ENCODE measurements at regions not wholly inside any gene's neighbourhood (a gene's known extent, or its start where the extent isn't known, plus 50 kb on each side); places are given as distances from the start of the nearest gene placed in this dataset.

DNA sequence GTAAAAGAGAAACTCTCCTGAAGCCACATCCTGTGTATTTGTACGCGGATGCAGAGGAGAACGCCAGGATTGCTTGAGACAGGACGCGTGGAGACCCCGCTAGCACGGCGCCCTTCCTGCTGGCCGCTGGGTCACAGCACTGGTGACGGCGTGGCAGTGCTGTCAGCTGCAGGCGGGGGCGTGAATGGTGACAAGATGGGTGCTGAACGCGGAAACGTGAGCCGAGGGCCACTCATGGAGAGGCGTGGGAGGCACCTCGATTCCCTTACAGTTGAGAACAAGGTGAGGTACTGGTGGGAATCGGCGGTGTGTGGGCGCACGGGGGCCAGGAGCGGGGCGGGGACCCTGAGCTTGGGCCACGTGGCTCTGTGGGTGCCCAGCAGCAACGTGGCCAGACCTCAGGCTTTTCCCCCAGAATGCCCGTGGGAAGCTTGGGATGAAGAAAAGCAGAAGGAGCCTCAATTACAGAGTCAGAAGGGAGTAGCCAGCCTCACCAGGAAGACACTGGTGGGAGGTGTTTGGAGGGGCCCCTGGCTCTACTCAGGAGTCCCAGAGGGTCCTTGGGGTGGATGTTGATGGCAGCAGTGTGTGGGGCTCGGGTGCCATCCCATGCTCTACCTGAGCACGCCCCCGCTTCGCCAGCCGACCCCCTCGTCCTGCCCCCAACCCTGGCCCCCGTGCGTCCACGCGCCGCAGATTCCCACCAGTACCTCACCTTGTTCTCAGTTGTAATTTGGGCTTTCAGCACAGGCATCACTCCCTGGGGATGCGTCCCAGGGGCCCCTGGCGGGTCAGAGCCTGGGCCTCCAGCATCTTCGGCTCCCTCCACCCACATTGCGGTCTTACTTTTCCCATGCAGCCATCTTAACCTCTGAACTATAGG is 208.4 kb upstream of the TCERG1L start:
- TF ChIP-seq CTCF (IDR thresholded peaks at IDR 0.05) = no peak

DNA sequence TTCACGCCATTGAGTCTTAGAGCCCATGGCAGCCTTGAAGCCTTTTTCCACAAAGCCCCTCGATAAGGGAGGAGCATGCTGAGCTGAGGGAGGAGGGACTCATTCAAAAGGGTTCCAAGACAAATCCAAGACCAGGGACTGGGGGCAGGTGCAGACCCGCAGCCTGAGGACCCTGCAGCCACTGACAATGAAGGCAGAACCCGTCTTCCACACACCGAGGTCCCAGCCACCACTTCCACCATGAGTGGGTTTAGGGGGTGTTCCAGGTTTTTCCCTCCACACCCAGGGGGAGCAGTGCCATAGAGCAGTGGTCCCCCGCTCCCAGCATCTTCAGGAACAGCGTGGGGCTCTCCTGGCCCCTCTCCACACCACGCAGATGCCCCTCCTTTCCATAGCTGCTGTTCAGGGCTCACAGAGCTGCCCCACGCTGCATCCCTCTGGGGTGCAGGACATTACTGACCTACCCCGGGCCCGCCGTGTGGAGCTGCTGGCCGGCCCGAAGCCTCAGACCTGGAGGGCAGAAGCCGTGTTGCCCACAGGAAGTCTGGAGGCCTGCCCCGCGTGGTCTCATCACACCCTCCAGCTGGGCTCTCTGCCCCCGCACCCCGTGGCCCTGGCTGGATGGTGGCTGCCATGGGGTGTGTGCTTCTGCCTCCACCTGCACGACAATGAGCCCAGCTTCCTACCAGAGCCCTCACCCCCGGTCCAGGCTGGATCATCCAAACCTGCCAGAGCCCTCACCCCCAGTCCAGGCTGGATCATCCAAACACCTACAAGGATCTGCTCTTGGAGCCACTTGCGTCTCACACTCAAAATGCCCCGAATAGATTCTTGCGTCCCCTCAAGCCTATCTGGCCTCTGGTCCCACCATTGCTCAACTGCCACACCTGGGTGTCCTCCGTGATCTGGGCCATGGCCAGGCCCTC is 220.0 kb upstream of the TCERG1L start:
- no peak for TF ChIP-seq CTCF (IDR thresholded peaks at IDR 0.05)

DNA sequence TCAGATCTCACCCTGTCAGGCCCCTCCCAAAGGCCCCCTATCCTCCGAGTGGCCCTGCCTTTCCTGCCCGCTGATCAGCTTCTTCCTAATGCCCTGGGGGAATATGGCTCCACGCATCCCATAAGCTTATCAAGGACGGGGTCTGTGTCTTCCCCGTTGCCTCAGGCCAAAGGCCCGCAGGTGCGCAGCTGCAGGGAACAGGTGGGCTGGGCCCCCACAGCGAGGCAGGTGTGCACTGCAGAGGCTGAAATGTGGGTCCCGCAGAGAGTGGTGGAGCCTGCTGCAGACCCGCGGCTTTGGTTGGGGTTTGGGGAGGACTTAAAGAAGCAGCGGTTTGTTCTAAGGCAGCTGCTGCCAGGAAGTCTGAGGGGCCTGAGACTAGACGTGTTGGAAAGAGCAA is 220.8 kb upstream of the TCERG1L start:
- no peak for TF ChIP-seq CTCF (IDR thresholded peaks at IDR 0.05)

GRCh38 chr10:131532745-131533341 is 221.3 kb upstream of the TCERG1L start:
- no peak for TF ChIP-seq CTCF (IDR thresholded peaks at IDR 0.05)

DNA sequence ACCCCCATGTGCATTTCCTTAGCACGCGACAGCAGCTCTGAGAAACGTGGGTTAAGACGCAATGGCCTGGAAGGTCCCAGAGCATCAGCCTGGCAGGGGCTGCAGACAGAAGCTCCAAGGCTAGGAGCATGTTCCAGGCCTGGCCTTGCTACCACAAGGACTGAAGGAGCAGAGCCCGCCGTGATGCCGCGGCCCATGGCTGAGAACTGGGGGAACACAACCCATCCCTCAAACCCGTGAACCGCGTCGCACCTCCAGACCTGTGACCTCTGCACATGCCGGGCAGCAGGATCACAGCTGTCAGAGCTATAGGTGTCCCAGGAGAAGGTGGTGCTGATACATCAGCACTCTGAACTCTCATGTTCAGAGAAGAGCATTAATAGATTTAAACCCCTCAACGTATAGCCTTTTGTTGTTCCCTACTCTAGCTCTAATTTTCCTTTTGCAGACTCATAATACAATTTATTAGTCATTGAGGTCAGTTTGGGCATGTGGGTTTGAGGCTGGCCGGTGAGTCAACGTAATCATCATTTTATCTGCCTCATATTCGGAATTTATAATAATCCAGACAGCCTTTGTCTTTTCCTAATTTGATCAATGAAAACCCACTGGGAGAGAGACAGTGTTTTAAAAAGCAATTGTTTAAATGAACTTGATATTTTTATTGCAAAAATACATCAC is 222.5 kb upstream of the TCERG1L start:
- TF ChIP-seq CTCF (IDR thresholded peaks at IDR 0.05) = no peak

GRCh38 chr10:131534836-131535235 is 223.3 kb upstream of the TCERG1L start:
- TF ChIP-seq CTCF (IDR thresholded peaks at IDR 0.05) = no peak

- TF ChIP-seq CTCF (IDR thresholded peaks at IDR 0.05) = no peak
These were observed 225.2 kb upstream of the TCERG1L start for GRCh38 chr10:131536676-131537075.

Measured in LNCAP (cell line).